HG03521 (cell line): ENCODE measurements at regions not wholly inside any gene's neighbourhood (a gene's known extent, or its start where the extent isn't known, plus 50 kb on each side); places are given as distances from the start of the nearest gene placed in this dataset.

Source experiments
- ATAC-seq: cut with Tn5 transposase; IDR thresholded peaks from one replicate; pipeline ENCODE4 v1.9.1; 2021; ENCODE audit warnings: mild to moderate bottlenecking, moderate library complexity; ENCODE audit not compliant: unreplicated experiment

DNA sequence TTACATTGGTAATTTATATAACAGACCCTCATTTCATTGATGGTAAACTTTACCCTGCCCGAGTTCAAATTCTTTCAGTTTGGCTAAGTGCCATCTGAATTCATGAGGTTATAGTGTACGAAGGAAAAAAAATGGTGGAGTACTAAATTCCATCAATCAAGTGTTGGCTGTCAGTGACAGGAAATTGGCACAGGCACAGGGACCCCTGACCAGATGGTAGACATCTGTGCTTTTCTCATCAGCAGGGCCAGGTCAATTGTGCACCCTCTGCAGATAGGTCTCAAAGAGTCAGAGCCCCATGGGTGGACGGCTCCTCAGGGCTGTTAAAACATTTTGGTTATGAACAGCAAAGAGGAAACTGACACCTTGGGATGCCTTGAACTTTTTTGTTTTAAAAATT, 439.2 kb downstream of the SETBP1 start:
- ATAC-seq: no peak

DNA sequence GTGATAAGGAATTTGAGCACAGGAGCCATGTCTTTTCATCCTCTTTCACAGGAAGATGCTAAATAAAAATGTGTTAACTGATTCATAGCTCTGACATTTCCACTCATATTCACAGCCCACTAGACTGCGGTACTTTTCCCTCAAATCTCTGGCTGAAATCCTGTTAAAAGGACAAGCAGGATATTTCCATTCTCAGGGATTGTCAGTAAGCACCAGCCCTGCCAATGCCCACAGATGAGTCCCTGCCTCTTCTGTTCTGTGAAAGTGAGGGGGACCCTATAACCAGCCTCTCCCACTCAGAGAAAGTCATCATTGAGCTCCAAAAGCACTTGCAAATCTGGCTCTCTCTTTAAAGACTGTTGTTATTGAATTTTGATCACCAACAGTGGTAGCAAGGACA, 440.5 kb downstream of the SETBP1 start:
- no peak for ATAC-seq

DNA sequence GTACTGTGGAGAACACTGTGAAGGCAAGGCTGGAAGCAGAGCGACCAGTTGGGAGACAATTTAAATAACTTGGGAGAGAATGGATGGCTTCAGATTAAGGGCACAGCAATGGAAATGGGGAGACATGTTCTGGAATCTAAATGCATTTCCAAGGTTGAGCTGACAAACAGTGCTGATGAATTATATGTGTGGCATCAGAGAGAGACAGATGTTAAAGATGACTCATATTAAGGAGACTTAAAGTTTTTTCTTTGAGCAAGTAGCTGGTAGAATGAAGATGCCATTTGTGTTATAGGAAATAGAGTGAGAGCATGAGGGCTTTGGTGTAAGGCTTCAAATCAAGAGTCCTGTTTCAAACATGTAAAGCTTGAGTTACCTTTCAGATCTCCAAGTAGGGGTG, 441.8 kb downstream of the SETBP1 start:
- no peak for ATAC-seq

DNA sequence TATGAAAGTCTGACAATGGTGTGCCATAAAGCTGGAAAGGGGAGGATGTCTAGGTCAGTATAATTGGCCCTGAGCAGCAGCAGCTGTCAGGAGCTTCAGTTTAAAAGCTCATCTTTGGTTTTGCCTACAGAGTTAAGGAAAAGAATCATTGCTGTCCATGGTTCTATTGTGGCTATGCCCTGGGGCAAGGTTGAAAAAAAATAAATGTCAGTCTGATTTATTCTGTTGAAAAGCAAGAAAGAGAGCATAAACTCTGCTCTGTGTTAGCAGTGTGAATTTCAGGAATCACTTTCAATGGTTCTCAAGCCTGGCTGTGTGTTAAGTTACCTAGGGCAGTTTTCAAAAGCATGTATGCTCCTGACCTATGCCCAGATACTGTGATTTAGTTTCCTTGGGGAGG, 446.7 kb downstream of the SETBP1 start:
- ATAC-seq: no peak

DNA sequence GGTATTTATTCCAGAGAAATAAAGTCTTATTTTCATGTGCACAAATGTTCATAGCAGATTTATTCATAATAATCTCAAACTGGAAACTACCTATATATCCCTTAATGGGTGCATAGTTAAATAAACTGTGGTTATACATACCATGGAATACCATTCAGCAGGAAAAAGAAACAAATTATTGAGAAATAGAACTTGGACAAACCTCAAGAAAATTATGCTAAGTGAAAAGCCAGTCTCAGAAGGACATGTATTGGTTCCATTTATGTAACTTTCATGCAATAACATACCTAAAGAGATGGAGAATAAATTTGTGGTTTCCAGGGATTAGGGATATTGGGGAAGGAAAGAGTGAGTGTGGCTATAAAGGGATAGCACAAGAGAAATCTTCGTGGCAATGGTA, 452.6 kb downstream of the SETBP1 start:
- ATAC-seq: no peak

DNA sequence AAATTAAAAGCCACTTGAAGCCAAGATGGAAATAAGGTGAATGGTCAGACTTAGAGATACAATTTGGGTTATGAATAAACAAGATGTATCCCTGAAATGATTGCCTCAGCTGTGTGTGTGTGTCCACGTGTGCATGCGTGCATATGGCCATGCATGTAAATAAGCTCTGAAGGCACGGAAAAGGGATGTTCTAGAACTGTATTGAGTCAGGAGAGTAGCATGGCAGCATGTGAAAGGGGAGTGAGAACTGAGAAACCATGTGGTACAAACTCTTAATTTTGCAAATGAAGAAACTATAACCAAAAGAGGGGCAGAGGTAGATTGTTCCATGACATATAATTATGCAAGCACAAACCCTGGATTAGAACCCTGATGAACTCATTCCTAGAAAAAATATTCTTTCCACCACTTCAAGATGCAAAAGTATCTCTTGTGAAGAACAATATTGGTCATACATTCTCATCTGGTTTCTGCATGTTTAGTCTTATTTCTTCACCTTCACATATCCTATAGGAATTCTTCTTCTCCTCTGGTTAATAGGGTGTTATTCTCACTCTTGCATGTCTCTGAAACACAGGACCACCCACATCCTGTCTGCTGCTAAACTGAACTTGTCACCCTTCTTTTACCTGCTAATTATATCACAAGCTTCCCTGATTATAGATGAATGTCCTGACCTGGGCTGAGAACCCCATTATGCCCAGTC, 455.8 kb downstream of the SETBP1 start:
- ATAC-seq: no peak

DNA sequence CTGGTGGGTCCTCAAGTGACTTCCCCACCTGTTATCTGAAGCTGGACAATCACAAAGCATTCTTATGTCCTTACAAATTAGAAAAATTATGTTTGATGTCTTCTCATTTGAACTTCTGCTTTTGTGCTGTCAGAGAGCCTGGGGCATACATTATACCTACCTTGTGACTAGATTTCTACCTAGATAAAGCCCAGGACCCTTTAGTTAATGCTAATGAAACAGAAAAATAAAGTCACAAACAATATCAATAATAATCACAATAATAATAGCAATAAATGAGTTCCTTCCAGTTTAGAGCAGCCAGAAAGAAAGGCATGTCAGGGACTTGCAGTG, 456.4 kb downstream of the SETBP1 start:
- no peak for ATAC-seq

DNA sequence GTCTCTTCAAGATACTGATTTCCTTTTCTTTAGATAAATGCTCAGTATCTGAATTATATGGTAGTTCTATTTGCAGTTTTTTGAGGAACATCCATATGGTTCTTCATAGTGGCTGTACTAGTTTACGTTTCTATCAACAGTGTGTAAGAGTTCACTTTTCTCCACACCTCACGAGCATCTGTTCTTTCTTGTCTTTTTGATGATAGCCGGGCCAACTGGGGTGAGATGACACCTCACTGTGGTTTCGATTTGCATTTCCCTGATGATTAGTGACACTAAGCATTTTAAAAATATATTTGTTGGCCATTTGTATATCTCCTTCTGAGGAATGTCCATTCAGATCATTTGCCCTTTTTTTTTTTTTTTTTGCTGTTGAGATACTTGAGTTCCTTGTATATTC, 458.8 kb downstream of the SETBP1 start:
- no peak for ATAC-seq

DNA sequence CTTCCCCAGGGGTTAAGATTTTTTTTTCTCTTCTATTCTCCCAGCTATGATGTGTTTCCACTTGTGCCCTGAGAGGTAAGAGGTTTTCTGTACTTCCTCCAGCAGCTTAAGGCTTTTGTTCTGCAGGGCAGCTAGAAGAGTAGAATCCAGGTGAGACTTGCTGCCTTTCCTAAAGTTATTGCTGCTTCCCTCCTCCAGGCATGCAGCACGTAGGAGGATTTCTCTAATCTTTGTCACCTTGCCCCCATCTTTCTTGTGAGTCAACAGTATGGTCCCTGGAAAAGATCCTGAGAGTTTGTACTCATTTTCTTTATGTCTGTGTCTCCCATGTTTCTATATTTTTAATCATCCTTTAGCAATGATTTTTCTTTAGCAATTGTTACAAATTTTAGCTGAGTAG, 462.2 kb downstream of the SETBP1 start:
- no peak for ATAC-seq

DNA sequence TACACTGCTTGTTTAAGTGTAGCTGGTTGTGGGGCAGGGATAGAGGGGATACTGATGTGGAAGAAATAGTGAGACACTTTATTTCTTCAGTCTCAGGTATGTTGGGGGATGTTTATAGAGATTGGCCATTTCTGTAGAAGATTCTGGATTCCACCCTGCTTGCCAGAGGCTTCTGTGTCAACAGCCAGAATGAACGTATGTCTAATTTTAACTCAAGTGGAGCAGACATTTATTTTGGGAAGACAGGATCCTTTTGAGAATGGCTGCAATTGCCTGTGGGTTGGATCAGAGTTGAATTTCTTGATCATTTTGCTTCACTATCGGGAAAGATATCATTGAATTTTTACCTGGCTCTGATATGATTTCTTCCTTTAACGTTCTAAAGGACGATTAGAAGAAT, 465.6 kb upstream of the SLC14A2 start:
- no peak for ATAC-seq

DNA sequence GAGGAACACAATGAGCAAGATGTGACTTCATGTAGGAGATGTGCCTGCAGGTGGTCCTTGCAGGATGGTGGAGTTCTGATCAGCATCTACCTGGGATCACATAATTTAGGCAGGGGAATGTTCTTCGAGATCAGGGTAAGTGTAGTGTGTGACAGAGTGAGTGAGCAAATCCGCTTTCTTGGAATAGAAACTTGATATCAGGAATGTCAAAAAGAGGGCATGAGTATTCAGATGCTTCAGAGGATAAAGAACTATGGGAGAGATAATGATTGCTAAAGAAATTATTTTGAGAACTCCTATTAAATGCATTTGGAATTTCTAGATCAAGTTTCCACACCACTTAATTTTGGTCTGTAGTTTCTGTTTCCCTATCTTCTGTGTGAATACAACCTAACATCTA, 463.6 kb upstream of the SLC14A2 start:
- ATAC-seq: no peak

DNA sequence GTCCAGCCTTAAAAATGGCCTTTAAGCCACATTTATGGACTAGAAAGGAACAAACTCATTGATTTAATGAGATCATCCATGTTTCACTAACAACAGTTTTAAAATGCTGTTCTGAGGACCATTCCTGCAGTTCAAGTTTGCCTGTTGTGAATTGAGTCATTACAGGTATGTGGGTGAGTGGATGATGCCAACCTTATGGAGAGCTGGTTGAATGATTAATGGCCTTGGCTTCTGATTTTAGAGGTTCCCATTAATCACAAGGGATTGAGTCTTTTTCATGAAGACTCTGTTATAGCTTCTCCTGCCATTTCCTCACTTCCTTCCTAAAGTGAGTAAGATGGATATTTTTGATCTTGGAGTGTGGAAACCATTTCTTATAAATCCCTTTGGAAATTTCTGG, 459.8 kb upstream of the SLC14A2 start:
- ATAC-seq: no peak

DNA sequence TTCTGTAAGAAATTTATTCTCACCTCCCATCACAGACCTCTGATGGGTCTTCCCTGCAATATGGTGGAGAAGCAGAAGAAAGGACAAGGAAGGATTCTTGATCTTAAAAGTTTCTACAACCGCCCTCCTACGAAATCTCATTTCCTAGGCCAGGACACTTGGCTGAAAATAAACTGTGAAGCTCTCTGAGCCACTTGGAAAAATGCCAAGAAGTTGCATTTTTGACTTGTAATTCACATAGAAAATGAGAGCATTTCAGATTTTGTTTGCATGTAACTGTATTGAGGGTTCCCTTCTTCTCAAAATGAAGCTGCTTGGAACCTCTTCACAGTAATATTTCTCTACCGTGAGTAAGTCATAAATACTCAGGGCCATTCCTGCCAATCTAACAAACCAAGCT, 458.3 kb upstream of the SLC14A2 start:
- ATAC-seq: no peak

DNA sequence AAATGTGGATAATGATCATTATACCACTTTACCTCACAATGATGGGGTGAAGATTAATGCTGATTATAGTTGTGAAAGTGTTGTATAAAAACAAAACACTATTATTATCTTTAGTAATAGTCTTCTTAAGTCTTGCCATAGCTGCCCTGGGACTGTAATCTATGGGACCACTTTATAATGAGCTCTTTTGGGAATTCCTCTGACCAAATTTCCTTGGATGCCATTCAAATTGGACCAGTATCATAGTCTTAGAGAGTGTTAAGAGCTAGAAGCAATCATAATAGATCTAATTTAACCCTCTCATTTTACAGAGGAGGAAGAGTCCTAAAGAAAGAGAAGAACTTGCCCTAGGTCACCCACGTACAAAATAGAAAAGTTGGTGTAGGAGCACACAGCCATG, 457.7 kb upstream of the SLC14A2 start:
- ATAC-seq: no peak

DNA sequence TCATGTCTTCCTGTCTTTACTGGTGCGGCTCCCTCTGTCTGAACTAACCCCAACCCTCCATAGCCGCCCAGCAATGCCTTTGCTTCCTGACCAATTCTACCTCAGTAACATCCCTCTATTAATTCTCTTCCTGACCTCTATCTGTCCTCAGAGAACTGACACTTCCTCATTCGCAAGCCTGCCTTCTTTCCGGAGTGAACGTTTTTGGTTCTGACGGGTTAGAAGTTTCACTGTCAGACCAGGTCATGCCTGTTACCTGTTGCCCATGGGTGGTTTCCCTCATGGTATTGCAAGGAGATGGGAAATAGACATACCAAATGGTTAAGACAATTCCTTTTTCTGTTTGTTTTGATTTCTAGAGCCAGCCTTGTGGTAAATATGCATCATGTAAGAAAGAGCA, 453.4 kb upstream of the SLC14A2 start:
- ATAC-seq: peak; percentile 71

DNA sequence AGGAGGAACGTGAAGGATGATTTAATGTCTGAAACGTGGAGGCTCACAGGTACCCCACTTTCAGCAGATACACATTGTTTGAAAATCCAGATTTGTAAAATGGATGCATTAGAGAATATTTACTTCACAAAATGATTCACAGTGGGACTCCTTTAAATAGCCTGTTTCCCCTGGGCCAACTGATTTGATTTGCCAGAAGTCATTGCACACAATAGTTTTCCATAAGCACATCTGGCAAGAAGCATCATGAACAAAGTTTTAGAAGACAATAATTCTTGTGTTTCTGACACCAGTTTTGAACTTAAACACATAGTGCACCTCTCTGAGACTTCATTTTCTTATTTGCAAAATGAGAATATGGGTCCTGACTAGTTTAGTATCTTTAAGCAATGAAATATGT, 451.4 kb upstream of the SLC14A2 start:
- no peak for ATAC-seq

DNA sequence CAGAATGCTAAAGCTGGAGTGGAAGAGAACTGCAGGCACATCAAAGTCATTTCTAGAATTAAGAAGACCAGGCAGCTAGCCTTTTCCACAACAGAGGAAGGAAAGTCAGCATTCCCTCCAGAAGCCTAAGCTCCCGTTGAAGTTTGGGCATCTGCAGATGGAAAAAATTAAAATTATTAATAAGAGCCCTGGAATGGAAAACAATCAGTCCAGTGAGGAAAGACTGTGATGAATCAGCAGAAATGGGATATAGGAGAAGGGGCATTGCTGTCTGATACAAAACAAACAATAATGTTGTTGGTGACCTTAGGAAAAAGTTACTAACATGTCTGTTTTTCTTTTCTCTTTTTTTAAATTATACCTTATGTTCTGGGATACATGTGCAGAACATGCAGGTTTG, 450.7 kb upstream of the SLC14A2 start:
- no peak for ATAC-seq

DNA sequence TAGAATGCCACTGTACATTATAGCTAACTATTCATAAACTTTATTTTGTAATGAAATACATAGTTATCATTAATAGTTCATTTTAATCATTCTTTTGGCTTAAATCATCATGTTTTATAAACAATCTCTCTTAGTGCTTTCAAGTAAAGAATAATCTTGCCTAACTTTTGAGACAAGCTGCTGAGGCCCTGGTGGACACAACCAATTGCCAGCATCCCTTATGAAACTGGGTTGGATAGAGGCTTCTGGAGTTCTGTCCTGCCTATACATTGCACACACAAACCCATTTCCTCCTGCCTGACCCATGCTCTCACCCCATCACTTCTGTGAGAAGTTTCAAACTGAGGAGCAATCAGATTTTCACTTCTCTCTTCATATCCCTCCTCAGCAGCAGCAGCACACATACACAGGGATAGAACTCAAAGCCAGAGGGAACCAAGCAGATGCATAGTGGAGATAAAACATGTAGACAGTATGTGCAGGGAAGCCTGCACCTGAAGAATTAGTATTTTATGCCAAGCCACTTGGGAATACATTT, 450.0 kb upstream of the SLC14A2 start:
- ATAC-seq: no peak

DNA sequence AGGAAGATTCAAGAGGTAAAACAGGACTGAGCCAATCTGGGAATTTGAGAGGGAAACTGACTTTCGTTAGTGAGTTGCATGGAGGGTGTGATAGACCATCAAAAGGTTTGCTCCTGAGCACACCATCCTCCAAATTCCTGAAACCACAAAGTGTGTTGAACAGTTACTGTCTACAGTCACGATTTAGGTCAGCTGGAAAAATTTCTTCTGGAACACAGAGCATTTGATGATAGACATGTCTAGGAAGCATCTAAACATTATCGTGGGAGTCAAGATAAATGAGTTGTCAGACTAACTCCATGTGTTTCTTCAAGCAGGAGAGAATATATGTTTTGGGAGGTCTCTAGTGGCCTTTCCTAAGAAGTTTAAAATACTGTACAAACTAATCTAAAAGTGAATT, 449.4 kb upstream of the SLC14A2 start:
- ATAC-seq: no peak

DNA sequence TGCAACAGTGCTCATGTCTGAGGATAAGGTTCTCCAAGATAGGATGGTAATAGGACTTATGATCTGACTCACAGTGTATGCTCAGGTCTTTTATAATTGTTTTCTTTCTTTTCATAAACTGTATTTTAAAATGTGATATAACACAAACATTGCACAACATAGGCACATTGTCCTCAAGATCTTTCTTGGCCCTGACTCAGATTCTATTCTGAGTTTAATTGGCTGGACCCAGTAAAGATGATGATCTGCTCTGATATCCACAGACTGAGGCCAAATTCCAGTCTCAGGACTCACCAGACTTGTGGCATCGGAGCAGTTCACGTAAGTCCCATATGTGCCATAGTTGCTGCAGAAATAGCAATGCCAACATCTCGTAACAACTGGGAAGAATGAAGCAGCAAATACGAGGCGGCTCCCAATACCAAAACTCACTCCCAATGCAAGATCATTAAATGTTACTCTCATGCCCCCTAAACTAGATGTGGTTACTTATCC, 448.9 kb upstream of the SLC14A2 start:
- ATAC-seq: no peak

DNA sequence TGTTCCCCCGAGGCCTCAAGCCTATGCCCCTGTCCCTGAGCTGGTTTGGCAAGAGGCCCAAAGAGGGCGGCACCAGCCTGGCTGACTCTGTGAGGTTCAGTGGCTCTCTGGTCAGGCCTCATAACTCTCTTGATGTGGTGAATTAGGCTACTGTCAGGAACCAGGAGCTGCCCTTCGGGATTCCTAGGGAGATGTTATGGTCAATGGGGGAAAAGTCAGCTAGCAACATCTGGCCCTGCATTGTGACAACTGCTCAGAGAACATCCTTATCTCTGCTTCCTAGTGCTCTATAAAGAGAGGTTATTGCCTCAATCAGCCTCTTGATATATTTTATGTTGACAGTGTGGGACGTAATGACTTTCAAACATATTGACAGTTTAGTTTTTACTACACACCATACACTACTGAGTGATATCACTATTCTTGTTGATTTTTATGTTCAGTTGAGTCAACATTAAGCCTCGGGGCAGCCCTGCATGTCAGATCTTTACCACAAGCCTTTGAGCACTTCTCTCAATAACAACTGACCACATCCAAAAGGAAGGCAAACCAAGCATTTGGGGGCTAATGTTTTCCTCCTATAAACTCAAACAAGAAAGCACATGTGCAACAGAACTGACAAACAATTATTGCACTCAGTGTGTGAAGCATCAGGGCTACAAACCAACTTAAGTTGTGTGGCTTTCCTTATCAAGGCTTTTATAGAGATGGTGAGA, 448.3 kb upstream of the SLC14A2 start:
- no peak for ATAC-seq

DNA sequence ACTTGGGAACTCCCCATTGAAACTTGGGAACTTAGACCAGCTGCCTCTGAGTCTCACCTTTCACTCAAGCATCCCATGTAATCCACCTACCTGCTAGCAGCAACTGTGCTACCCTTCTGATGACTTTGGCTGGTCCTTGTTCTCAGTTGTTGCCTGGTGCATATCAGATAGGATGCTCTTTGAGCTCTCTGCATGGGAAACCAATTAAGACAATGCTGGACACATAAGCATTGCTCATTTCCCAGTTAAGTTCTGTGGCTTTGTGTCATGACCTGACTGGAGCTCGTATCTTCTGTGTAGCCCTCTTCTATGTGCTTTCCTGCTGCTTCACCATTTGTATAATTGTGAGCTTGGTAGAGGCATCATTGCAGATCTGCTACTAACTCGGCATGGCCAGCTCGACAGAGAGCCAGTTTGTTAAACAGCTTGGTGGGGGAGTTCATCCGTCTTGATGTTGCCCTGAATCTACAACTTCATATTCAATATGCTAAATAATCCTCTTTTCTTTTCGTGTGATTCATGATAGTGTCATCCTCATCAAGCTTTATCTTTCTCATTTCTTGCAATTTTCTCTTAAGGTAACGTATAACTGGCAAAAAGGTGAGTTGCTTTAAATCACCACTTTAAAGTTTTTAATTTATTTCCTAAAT, 447.5 kb upstream of the SLC14A2 start:
- ATAC-seq: no peak
